Kidney epithelial cell (primary cell): ENCODE measurements at regions not wholly inside any gene's neighbourhood (a gene's known extent, or its start where the extent isn't known, plus 50 kb on each side); places are given as distances from the start of the nearest gene placed in this dataset.

Experiments
- DNase-seq: peaks from one replicate; pipeline ENCODE4 v3.0.0-alpha.2; 2010; ENCODE audit warnings: low read depth
- H3K27me3 ChIP-seq: 2 replicates; pipeline ENCODE4 v1.6.0; 2011; ENCODE audit warnings: low read length; ENCODE audit not compliant: control insufficient read depth, insufficient read depth
- H3K36me3 ChIP-seq: 2 replicates; pipeline ENCODE4 v1.5.1; 2011; ENCODE audit warnings: low read length; ENCODE audit not compliant: control insufficient read depth, insufficient read depth
- H3K4me3 ChIP-seq: 2 replicates; pipeline ENCODE4 v1.5.1; 2011; ENCODE audit warnings: low read depth, mild to moderate bottlenecking, control low read depth, low read length
- TF ChIP-seq, protein P1 (sequence below): IDR thresholded peaks from 2 replicates; pipeline ENCODE4 v1.5.1; 2011; ENCODE audit warnings: mild to moderate bottlenecking, moderate library complexity, low read length, control low read depth, inconsistent platforms; ENCODE audit not compliant: insufficient read depth, poor library complexity, severe bottlenecking

DNA sequence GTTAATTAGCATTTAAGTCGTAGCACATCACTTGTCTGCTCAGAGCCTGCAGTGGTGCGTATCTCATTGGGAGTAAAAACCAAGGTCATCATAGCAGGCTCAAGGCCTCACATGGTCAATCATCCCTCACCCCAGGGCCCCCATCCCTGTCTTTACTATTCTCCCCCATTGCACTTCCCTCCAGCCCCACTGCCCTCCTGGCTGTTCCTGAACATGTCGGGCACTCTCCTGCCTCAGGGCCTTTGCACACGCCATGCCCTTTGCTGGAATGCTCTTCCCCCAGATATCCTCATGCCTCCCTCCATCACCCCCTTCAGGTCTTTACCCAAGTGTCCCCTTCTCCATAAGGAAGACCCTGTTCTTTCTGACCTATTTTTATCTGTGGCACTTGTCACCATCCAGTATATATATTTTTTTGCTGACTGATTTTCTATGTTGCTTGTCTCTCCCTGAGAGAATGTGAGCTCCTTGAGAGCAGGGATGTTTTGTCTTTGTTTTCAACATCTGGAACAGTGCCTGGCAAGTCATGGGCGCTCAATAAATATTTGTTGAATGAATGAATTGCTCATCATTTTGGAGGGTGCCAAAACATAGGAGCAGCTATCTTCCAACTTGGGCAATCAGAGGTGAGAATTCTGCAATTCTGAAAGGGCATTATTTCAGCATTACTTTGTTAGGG is 74.1 kb upstream of the POU3F1 start:
- Histone ChIP-seq H3K27me3 (peaks cover 11% of the 10 kb centered on the region), H3K4me3 (no peak overlapping the region), H3K36me3 (no peaks in the 10 kb centered on the region)
- DNase-seq: no peak
- TF ChIP-seq, protein P1, sequence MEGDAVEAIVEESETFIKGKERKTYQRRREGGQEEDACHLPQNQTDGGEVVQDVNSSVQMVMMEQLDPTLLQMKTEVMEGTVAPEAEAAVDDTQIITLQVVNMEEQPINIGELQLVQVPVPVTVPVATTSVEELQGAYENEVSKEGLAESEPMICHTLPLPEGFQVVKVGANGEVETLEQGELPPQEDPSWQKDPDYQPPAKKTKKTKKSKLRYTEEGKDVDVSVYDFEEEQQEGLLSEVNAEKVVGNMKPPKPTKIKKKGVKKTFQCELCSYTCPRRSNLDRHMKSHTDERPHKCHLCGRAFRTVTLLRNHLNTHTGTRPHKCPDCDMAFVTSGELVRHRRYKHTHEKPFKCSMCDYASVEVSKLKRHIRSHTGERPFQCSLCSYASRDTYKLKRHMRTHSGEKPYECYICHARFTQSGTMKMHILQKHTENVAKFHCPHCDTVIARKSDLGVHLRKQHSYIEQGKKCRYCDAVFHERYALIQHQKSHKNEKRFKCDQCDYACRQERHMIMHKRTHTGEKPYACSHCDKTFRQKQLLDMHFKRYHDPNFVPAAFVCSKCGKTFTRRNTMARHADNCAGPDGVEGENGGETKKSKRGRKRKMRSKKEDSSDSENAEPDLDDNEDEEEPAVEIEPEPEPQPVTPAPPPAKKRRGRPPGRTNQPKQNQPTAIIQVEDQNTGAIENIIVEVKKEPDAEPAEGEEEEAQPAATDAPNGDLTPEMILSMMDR: no peak

GRCh38 chr1:38118976-38119375 is 72.4 kb upstream of the POU3F1 start:
- Histone ChIP-seq H3K27me3 (peaks cover 11% of the 10 kb centered on the region), H3K36me3 (no peaks in the 10 kb centered on the region), H3K4me3 (no peak overlapping the region)
- TF ChIP-seq, protein P1: no peak
- no peak for DNase-seq

- Histone ChIP-seq H3K27me3 (peaks cover 11% of the 10 kb centered on the region), H3K4me3 (no peak overlapping the region), H3K36me3 (no peaks in the 10 kb centered on the region)
- TF ChIP-seq, protein P1: no peak
- DNase-seq: no peak
These were observed 70.9 kb upstream of the POU3F1 start for GRCh38 chr1:38117444-38117887.

DNA sequence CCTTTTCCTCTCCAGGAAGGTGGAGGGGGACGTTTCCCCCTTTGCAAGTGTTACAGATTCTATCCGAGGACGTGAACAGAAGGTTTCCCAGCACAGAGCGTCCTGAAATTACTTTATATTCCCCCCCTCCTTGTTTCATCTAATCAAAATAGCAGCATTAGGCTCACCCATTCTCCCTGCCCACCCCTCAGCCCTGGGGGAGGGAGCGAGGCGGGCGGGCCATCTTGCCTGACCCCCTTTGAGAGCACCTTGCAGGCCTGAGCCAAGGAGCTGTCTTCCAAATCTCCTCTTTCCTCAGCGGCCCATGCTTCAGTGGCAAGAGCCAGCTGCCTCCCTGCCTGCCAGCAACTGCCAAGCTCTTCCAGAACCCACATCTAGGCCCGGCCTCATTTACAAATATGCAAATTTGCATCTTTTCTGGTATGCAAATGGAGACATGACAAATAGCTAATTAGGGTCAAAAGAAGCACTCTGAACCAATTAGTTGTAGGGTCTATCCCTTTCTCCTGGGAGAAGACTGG is 69.1 kb upstream of the POU3F1 start:
- Histone ChIP-seq H3K27me3 (peaks cover 11% of the 10 kb centered on the region), H3K36me3 (no peaks in the 10 kb centered on the region), H3K4me3 (no peak overlapping the region)
- no peak for DNase-seq
- TF ChIP-seq, protein P1: no peak

GRCh38 chr1:38115226-38115625 is 68.6 kb upstream of the POU3F1 start:
- no peak for DNase-seq
- TF ChIP-seq, protein P1: no peak
- peaks cover 11% of the 10 kb centered on the region for H3K27me3 ChIP-seq
- H3K4me3 ChIP-seq: no peak overlapping the region
- H3K36me3 ChIP-seq: no peaks in the 10 kb centered on the region

GRCh38 chr1:38114241-38115026 is 67.8 kb upstream of the POU3F1 start:
- Histone ChIP-seq H3K27me3 (peaks cover 11% of the 10 kb centered on the region), H3K4me3 (no peak overlapping the region), H3K36me3 (no peaks in the 10 kb centered on the region)
- TF ChIP-seq, protein P1: no peak
- no peak for DNase-seq
